DMS53 (cell line): ENCODE measurements at regions not wholly inside any gene's neighbourhood (a gene's known extent, or its start where the extent isn't known, plus 50 kb on each side); places are given as distances from the start of the nearest gene placed in this dataset.

Source experiments
- DNase-seq: peaks from one replicate; lab custom pipeline; 2025; lab: John Stamatoyannopoulos, UW

DNA sequence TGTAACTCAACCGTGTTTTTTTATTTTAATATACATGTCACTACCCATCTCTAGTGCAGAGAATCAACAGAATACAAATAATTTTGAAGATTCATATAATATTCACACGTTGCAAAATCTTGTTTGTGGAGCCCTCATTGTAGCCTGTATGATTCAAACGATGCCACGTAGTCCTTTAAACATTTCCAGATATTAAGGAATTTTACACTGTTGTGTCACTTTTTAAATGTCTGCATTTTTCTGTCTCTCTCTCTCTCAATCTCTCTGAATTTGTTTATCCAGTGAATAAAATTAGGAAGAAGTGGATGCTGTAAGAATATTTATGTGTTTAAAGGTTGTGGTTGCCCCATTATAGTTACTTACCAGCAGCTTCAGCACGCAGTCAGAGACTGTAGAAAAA, 262.0 kb downstream of the PAX1 start:
- no peak for DNase-seq

DNA sequence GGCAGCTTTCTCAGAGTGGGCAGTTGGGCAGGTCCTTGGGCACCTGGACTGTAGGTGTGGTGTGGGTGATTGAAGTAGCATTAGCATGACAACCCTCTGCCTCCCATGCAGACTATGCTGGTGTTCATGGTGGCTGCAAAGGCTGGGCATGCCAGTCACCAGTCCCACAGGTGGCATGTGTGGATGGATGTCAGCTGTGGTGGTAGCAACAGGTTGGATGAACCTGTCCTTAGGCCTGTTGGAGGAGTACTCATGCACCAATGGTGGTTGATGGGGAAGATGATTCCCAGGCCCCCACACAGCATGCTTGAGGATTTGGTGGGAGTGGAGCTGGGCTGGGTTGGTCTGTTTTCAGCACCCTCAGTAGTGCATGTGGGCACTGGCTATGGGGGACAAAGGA, 251.1 kb downstream of the PAX1 start:
- DNase-seq = no peak

DNA sequence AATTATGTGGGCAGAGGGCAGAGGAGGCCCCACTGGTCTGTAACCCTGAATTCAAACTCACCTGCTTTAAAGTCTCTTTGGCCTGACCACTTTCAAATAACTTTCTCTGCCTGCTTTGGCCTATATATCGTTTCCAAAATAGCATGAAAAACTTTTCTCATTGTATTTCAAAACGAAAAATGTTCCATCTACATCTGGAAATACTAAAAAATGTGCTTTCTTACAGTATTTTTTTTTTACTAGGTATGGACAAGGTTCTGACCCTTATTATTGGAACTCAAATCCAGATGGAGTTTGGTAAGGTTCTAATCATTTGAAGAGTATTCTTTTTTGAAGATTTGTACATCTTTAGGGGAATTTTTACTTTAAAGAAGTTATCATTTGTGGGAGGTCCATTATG, 241.9 kb downstream of the PAX1 start:
- DNase-seq = no peak

DNA sequence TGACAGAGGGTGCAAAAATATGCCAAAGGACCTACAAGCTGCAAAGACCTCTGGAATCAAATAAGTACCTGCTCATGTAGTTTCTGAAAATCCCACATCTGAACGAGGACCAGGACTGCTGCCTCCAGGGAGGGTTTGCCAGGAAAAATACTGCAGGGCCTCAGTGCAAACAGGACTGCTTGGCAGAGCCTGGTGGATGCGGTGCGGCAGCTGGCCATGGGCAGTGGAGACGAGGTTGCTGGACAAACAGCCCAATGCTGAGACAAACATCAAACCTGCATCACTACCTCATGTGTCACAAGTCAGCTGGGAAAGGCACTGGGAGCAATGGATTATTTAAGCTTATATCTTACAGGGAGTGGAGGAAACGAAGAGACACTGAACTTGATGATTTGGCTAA, 238.8 kb downstream of the PAX1 start:
- no peak for DNase-seq

DNA sequence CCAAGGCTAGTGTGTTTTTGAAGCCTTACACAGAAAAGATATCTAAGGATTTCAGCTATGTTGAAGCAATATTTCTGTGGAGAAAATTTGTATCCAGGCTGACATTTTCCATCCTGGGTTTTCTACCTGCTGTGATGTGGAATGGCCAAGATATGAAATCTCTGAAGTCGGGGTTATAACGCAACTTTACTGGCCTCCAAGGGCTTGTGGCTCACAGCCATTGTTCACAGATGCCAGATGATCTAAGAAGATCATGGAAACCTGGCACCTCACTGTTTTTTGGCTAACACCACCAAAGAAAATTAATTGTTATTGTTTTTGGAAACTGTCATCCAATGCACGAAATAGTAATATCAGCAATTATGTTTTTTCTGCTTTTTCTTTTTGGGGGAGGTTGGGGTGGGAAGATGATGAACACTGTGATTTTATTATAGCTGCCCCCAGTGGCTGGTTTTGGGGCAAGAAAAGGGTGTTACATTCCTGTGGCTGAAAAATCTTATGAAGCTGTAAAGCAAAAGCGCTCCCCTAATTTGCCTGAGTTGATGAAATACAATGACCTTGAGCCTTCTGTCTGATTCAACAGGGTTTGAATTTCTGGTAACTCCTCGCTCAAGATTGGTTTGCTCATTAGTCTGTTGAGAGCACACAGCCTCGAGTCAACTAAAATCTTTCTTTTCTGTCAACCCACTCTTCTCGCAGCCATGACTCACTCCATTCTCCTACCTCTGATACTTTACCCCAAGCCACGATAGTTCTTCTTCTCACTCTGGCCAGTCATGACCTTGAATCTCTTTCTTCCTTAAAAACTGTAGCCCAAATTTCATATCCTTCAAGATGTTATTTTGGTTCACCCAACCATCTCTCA, 236.7 kb downstream of the PAX1 start:
- DNase-seq = no peak

DNA sequence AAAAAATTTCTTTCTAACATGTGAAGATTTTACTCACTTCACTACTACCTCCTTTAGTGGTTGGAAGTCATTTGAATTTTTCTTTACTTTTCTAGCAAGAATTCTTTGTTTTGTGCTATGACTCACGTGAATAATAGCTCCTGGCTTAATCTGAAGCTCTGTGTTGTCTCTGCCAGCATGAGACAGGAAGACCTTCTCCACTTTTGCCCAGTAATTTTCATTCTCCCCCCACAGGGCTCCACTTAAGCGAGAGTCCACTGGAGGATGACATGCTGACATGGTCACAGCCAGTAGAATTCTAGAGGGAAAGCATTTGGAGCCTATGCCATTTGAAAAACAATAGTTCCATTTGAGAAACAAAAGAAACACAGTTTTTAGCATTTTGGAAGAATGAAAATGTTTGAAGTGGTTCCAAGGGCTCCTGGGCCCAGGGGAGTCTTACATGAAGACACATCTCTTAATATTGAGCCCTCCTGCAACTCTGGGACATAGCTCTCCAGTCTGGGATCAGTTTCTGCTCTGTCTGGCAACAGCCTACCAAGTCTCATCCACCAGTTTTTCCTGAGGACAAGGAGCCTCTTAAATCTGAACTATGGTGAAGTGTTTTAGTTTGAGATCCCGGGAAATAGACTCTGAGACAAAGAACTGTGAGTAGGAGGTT, 231.4 kb downstream of the PAX1 start:
- no peak for DNase-seq

DNA sequence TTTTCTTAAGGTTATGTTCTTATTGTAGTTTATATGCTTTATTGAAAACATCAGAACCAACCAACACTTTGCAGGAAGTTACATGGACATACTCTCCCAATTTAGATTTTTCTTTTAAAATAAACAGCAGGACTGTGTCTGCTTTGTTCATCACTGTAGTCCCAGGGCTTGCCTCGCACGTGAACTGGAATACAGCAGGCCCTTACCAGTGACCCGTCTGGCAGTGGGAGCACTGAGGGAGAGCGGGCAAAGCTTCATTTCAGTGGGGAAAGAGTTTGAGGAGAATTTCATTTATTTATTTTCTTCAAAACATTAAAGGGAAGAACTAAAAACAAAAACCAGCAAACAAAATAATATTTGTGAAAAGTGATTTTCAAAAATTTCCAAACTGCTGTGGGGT, 230.8 kb downstream of the PAX1 start:
- no peak for DNase-seq

DNA sequence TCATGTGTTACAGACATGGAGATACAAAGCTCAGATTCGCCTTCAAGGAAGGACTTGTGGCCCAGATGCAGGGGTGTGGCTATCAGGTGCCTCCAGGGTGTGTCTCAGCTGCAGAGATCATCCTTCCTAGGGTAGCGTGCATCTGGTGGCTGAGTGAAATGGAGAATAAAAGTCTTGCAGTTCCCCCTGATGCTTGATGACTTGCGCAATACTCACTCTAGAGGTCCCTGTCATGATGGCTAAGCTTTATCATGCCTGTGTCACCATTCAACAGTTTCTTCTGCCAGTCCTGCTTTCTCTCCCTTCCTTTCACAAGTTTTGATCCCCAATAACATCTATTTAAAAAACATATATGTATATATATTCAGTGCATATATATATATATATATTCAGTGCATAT, 228.1 kb downstream of the PAX1 start:
- no peak for DNase-seq

DNA sequence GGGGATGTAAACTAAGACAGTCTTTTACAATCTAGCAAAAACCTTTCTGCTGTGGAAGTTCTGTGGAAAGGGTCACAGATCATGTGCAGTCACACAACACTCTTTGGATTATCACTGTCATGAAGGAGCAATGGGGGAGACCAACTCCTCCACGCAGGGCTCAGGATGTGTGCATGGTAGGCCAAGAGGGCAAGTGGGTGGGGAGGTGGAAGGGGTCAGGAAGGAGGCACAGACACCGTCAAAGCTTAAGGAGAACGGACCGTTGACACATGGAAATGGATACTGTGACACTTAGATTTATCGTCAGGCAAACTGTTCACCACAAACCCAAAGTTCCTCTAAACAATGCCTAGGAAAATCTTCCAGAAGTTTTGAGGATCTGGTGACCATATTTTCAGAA, 215.8 kb downstream of the PAX1 start:
- no peak for DNase-seq

DNA sequence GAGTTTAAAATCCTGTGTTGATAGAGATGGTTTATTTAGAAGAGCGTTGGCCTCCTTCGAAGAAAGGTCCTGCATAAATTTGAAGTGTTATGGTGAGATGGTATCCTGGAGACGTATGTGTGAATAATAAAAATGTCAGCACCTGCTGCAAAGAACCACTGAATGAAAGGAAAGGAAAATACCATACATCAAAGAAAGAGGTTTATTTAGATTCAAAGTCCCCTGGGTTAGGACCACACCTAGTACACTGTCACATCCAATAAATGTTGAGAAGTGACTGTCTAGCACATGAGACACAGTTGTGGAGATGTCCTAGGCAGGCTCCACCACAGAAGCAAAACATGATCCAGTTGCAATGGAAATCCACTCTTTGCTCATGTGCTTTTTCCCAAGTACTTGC, 214.7 kb downstream of the PAX1 start:
- no peak for DNase-seq

DNA sequence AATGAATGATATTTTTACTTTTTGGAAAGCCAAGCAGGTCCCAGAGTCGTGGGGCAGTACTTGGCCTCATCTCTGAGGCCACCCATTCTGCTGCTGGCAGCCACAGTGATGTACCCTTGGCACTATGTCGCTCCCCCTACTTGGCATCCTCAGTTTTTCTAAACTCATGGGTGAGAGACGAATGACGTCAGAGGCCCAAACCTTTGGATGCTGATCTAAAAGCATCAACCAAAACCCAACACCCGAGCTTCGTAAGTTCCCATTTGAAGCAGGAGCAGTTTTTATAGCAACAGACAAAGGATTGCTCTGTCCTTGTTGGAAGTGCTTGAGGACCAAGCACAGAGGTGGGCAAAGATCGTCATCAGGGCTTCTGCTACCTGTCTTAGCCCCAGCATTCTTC, 212.9 kb downstream of the PAX1 start:
- no peak for DNase-seq

DNA sequence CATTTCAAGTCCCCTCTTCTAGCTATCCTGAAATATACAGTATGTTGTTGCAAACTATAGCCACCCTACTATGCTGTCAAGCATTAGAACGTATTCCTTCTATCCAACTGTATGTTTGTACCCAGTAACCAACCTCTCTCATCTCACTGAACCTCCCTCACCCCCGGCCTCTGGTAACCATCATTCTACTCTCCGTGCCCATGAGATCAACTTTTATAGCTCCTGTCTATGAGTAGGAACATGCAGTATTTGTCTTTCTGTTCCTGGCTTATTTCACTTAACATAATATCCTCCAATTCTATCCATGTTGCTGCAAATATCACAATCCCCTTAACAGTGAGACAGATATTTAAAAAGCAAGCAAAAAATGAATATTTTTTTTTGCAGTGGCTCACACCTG, 196.9 kb downstream of the PAX1 start:
- no peak for DNase-seq

DNA sequence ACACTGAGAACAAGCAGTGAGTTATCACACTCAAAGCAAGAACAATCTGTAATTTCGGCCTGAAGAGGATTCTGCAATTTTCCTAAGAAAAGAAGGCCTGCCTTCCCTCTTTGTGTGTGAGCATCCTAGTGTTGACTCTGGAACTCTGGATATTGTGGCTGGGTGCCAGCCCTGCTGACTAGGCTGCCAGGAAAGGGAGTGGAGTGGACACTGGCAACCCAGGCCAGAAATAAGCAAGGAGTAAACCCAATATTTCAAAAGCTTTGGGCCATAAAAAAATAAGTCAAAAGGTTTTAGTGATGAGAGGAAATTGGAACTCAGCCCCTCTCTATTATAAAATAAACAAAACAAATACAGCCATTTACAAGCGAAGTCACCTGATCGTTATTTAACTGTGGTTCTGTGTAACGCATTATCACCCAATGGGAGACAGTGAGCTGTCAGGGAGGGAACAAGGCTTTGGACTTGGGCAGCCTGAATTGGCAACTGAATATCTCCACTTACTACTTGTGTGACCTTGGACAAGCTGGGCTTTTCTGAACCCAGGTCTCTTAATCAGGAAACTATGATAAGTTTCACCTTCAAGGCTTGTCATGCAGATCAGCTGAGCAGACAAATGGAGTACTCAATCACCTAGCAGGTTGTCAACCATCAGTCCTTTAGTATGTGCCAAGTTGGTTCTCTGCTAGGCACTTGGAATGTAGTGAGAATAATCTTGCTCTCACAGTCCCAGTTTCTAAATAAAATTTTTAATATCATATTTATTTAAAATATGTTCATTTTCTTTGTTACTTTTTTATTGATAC, 196.2 kb downstream of the PAX1 start:
- no peak for DNase-seq

DNA sequence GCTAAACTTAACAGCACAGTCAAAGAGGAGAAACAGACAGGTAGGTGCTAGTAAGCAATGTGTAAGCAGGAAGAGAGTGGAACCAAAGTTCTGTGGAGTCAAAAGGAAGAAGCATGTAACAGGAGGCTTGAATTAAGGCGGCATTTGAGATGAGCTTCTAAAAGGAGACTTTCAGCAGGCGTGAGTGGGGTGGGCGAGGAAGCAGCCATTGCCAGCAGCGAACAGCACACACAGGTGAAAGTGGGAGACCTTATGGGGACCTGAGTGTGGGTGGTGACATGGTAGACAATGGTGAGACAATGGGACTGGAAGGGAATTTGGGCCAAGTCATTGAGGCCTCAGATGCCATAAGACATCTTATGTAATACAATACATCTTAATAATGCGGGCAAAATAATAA, 195.0 kb downstream of the PAX1 start:
- DNase-seq = no peak

DNA sequence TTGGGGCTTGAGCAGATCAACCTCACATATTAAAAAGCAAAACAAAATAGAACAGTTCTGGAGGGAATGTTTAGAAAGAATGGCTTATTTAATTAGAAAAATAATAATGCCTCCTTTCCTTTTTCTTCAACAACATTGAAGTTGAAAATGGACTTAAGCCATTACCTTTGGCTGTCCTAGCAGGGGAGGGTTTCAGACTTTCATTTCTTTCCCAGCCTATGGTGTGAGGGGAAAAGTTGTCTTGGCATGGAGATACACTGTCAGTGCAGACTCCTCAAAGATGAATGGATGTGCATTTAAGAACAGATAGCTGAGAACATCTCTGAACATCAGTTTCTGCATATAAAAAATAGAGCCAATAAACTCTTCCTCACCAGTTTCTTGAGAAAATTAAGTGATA, 169.5 kb downstream of the PAX1 start:
- DNase-seq = no peak

DNA sequence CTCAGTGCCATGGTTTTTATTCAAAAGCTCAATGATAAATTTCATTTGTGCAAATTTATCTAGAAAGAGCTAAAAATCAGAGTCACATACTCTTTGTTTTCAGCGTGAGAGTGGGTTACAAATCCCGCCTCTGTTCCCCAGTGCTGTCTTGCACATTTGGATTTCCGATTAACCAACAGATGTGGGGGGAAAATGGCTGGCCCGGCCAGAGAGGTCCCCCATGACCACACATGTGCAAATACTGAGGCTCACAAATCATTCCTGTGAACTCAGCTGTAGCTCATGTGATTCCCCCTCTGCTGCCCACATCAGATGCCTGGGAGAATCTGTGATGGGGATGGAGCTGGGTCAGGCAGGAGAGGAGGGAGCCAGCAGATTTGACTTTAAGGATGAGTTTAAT, 168.7 kb downstream of the PAX1 start:
- DNase-seq = no peak

DNA sequence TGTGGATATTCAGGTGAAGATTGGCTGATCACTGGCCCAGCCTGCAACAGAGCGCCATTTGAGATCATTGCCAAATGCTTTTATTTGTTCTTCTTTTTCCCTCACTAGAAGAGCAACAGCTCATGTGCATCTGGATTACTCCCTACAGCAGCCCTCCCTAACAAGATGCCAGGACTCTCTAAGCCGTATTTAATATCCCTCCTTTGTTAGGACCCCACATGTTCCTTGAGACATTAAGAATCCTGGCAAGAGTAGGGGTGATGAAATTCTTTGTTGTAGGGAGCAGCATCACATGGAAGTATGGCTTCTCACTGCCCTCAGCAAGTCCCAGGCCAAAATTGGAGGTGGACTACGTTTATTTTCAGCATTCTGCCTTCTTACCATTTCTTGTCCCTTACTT, 167.8 kb downstream of the PAX1 start:
- no peak for DNase-seq

DNA sequence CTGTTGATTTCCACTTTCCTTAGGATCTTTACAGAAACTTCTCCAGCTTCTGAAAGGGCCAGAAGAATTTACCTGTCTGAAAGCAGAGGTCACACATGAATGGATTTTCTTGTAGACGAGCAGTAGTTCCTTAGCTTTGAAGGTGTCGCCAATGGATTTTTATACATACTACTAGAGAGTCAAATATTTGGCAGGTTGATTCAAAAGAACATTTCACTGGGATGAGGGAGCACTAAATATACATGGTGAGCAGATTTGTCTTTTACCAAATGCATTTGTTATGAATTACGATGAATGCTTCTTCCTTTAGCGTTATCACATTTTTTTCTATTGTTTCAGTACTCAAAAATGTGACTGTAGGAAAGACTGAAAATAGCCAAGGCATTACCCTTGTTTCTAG, 162.3 kb downstream of the PAX1 start:
- DNase-seq = no peak

DNA sequence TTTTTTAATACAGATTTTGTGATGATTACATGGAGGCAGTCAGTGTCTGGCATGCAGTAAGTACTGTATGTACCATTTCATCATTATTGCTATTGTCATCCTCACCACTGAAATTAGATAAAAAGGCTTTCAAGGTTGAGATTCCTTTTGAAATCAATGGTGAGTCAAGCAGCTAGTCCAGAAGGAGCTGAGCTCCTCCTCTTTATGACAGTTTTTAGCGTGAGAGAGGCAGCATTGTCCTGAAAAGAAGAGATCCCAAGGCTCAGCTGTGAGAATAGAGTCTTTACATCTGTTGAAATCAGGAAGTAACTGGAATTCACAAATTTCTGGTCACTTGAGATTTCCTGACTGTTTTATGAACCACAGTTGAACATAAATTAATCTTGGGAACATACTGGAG, 161.9 kb downstream of the PAX1 start:
- DNase-seq = no peak

DNA sequence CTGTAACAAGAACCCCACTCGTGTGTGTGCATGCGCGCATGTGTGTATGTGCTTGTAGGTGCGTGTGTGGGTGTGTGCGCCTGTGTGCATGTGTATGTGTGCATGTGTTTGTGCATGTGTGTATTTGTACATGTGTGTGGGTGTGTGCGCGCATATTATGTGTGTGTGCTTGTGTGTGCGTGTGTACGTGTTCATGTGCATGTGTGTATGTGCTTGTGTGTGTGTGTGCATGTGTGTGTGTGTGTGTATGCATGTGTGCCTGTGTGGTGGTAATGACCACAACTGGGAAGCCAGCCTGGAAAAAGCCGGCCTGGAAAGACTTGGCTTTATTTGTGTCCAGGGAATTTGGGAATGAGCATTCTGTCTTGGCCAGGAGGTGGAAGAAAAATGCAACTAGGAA, 157.5 kb downstream of the PAX1 start:
- DNase-seq = no peak

DNA sequence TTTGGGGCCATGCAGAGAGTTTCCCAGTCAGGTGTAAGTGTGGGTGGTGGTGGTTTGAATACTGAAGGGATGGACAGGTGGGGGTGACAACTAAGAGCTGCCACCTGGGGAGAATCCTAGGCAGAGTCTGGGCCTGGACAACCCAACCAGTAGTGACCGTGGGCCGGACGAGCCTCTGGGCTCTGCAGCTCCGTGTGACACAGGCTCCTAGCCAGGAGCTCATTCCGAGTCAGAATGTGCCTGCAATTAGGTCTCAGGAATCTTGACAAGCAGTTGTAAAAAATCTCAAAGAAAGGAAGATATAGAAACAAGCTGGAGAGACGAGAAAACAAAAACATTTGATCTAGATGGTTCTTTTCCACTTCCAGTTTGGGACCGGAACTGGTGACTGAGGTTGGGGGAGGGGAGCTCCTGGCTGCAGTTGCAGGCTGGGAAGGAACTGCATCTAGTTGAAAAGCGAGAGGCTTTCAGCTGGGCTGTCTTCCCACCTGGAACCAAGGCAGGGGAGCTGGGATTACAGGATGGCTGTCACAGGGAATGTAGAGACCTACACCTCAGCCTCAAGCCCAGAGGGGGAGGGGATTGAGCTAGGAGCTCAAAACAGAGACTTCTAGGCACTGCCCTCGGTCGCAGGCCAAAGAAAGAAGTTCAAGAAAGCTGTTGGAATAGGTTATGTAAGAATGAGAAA, 156.9 kb downstream of the PAX1 start:
- DNase-seq = no peak

DNA sequence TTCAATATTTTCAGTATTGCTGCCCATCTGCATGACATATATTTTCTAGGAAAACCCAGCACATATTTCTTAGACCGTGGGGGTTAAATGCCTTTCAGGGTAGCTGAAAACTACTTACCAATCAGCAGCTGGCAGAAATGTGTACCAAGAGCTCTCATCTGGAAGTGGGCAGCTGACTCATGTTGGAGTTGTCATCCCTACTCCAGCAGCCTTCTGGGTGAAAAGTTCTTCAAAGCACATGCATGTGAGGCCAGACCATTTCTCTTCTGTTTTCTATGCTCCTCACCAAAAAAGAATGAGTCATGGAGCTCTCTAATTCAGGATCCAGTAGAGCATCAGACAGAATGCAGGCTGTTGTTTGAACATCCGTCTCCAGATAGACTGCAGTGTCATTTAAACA, 135.5 kb downstream of the PAX1 start:
- no peak for DNase-seq
